Kidney epithelial cell (primary cell): ENCODE measurements at regions not wholly inside any gene's neighbourhood (a gene's known extent, or its start where the extent isn't known, plus 50 kb on each side); places are given as distances from the start of the nearest gene placed in this dataset.

ENCODE experiments used
- DNase-seq: peaks from one replicate; pipeline ENCODE4 v3.0.0-alpha.2; 2010; ENCODE audit warnings: low read depth
- H3K27me3 ChIP-seq: 2 replicates; pipeline ENCODE4 v1.6.0; 2011; ENCODE audit warnings: low read length; ENCODE audit not compliant: control insufficient read depth, insufficient read depth
- H3K36me3 ChIP-seq: 2 replicates; pipeline ENCODE4 v1.5.1; 2011; ENCODE audit warnings: low read length; ENCODE audit not compliant: control insufficient read depth, insufficient read depth
- H3K4me3 ChIP-seq: 2 replicates; pipeline ENCODE4 v1.5.1; 2011; ENCODE audit warnings: low read depth, mild to moderate bottlenecking, control low read depth, low read length
- TF ChIP-seq, protein P1 (sequence below): IDR thresholded peaks from 2 replicates; pipeline ENCODE4 v1.5.1; 2011; ENCODE audit warnings: mild to moderate bottlenecking, moderate library complexity, low read length, control low read depth, inconsistent platforms; ENCODE audit not compliant: insufficient read depth, poor library complexity, severe bottlenecking

DNA sequence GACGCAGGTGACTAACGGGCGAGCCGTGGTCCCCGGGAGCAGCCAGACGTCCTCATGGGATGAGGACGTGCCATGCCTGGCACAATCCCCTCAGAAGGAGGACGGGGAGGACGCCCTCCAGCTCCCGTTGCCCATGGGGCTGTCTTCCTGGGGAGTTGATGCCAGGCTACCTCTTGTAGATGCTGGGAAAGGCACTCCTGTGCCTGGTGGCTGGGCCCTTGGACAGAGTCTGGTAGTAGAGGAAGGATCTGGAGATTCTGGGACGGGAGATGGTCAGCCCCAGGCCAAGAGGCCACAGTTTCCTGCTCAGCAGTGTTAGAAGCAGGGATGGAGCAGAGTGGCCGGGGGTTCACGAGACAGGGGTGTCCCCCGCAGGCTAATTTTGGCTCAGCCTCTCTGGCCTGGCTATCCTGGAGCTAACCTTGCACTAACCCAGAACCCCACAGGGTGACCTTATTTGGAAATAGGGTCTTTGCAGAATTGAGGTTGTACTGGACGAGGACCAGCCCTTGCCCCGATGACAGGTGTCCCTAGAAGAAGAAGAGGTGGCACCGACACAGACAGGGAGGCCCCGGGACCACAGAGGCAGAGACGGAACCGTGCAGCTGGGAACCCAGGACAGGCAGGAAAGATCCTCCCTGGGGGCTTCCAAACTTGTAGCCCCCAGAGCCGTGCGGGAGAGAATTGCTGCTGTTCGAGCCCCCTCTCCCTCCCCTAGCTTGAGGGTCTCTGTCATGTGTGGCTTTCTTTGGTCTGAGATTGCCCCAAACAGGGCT is 50.1 kb upstream of the ADRA2C start:
- no peak for DNase-seq
- no peak overlapping the region for H3K4me3 ChIP-seq
- TF ChIP-seq, protein P1, sequence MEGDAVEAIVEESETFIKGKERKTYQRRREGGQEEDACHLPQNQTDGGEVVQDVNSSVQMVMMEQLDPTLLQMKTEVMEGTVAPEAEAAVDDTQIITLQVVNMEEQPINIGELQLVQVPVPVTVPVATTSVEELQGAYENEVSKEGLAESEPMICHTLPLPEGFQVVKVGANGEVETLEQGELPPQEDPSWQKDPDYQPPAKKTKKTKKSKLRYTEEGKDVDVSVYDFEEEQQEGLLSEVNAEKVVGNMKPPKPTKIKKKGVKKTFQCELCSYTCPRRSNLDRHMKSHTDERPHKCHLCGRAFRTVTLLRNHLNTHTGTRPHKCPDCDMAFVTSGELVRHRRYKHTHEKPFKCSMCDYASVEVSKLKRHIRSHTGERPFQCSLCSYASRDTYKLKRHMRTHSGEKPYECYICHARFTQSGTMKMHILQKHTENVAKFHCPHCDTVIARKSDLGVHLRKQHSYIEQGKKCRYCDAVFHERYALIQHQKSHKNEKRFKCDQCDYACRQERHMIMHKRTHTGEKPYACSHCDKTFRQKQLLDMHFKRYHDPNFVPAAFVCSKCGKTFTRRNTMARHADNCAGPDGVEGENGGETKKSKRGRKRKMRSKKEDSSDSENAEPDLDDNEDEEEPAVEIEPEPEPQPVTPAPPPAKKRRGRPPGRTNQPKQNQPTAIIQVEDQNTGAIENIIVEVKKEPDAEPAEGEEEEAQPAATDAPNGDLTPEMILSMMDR: no peak
- no peaks in the 10 kb centered on the region for H3K36me3 ChIP-seq
- H3K27me3 ChIP-seq: peaks cover 6% of the 10 kb centered on the region

DNA sequence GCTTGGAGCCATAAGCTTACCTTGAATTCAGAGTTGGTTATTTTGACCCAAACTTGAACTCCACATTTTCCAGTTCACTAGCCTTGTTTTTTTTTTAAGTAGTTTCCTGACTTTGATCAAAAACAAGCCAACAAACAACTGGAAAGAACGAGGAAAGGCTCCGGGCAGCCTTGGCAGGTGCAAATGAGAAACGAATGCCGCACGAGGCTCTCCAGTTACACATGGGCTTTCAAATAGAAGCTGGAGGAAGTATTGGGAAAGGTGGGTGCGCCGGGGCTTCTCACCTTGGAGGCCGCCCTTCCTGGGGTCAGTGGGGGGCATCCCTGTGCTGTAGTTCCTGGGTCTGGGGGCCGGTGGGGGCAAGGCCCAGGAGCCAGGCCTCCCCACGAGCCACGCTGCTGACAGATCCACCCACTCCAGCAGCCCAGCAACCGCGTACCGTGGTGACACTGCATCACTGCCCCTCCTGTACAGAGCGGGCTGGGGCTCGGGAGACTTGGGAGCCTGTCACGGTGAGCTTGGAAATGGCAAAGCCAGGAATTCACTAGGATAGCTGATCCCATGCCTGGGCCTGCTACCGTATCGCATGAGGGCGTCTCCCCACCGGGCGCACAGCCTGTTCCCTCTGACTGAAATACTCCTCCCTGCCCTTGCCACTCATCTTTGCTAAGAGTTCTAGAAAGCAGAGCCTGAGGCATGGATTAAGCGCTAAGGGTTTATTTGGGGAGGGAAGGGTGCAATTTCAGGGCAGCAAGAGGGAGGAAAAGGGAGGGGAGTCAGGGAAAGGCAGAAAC is 50.9 kb upstream of the ADRA2C start:
- Histone ChIP-seq H3K4me3 (no peak overlapping the region), H3K36me3 (no peaks in the 10 kb centered on the region), H3K27me3 (peaks cover 7% of the 10 kb centered on the region)
- TF ChIP-seq, protein P1: no peak
- DNase-seq: no peak

GRCh38 chr4:3714642-3715001 is 51.6 kb upstream of the ADRA2C start:
- H3K36me3 ChIP-seq: no peaks in the 10 kb centered on the region
- H3K4me3 ChIP-seq: no peak overlapping the region
- TF ChIP-seq, protein P1: no peak
- peaks cover 12% of the 10 kb centered on the region for H3K27me3 ChIP-seq
- DNase-seq: no peak

- no peak for DNase-seq
- Histone ChIP-seq H3K4me3 (no peak overlapping the region), H3K36me3 (no peaks in the 10 kb centered on the region), H3K27me3 (peaks cover 12% of the 10 kb centered on the region)
- TF ChIP-seq, protein P1: no peak
These were observed 52.2 kb upstream of the ADRA2C start for GRCh38 chr4:3713817-3714641.

- no peaks in the 10 kb centered on the region for H3K36me3 ChIP-seq
- TF ChIP-seq, protein P1: no peak
- H3K27me3 ChIP-seq: peaks cover 12% of the 10 kb centered on the region
- DNase-seq: no peak
- H3K4me3 ChIP-seq: no peak overlapping the region
These were observed 52.8 kb upstream of the ADRA2C start for GRCh38 chr4:3713346-3713745.
